ENCODE measurements at regions not wholly inside any gene's neighbourhood (a gene's known extent, or its start where the extent isn't known, plus 50 kb on each side); places are given as distances from the start of the nearest gene placed in this dataset.
A peak's percentile ranks its signal among the peaks of the same experiment; 100 is the strongest.
"Not testable (repeated sequence)": the region's sequence is repeated elsewhere in the genome, so short reads cannot be mapped to it uniquely, and the experiment has no call there.

- H3K27ac Mint-ChIP-seq = no peak overlapping the region
- TF ChIP-seq, protein P1, sequence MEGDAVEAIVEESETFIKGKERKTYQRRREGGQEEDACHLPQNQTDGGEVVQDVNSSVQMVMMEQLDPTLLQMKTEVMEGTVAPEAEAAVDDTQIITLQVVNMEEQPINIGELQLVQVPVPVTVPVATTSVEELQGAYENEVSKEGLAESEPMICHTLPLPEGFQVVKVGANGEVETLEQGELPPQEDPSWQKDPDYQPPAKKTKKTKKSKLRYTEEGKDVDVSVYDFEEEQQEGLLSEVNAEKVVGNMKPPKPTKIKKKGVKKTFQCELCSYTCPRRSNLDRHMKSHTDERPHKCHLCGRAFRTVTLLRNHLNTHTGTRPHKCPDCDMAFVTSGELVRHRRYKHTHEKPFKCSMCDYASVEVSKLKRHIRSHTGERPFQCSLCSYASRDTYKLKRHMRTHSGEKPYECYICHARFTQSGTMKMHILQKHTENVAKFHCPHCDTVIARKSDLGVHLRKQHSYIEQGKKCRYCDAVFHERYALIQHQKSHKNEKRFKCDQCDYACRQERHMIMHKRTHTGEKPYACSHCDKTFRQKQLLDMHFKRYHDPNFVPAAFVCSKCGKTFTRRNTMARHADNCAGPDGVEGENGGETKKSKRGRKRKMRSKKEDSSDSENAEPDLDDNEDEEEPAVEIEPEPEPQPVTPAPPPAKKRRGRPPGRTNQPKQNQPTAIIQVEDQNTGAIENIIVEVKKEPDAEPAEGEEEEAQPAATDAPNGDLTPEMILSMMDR (IDR thresholded peaks at IDR 0.05) = no peak
- intact Hi-C loops (cut with micrococcal nuclease) = loop anchor here (10.0 kb wide), 1 partner anchor 747 kb away; no protein-coding TSS in a partner anchor
- no peak for ATAC-seq
- no peak overlapping the region for H3K4me3 Mint-ChIP-seq
- CTCF ChIA-PET = interaction anchor here (0.9 to 2.1 kb wide), 4 partner anchors 17 to 753 kb away, joined by 4 to 8 read pairs (median 4); no protein-coding TSS in a partner anchor
- POLR2A ChIA-PET = no interaction called here
- H3K27me3 Mint-ChIP-seq = peaks cover 7% of the 10 kb centered on the region
- no peaks in the 10 kb centered on the region for H3K36me3 Mint-ChIP-seq (ENCODE audit: low read depth)
- no peaks in the 10 kb centered on the region for H3K9me3 Mint-ChIP-seq
- H3K4me1 Mint-ChIP-seq (ENCODE audit: low read depth) = no peaks in the 10 kb centered on the region
- no peak for DNase-seq
These were observed 398.3 kb upstream of the ATP10A start for GRCh38 chr15:26261413-26261812.

DNA sequence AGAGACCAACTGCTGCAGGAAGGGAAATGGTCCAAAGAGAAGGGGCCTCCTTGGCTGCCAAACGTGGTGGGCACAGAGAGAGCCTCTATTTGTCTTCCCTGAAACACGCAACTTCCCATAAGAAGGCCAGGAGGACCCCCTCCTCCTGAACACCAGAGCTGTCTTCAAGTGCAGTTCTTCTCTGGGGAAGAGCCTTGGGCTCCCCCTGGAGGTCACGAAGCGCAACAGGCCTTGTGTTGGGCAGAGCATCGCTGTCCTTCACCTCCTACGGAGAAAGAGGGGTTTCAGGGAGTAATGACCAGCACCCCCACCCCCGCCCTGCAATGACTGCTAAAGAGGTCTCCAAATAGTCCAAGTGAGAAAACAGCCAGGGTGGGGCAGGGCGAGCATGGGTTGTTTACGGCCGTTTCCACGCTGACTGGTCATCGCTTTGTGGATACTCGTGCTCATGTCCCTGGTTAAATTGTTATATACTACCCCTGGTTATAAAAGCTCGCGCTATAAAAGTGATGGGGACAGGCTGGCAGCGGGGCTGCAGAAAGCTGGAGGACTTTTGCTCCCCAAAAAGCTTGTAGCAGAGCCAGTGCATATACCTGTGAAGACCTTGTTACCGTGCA lies 397.5 kb upstream of the ATP10A start:
- TF ChIP-seq, protein P1 (IDR thresholded peaks at IDR 0.05) = peak; percentile 76
- Mint-ChIP-seq H3K36me3 (ENCODE audit: low read depth) (no peaks in the 10 kb centered on the region), H3K27me3 (peaks cover 7% of the 10 kb centered on the region), H3K4me3 (no peak overlapping the region), H3K27ac (no peak overlapping the region), H3K4me1 (ENCODE audit: low read depth) (no peaks in the 10 kb centered on the region), H3K9me3 (no peaks in the 10 kb centered on the region)
- ATAC-seq (no peak), DNase-seq (peak; percentile 23)
- POLR2A ChIA-PET = no interaction called here
- CTCF ChIA-PET = interaction anchor here (0.7 to 2.1 kb wide), 8 partner anchors 15 to 754 kb away, joined by 3 to 8 read pairs (median 4); no protein-coding TSS in a partner anchor
- intact Hi-C loops (cut with micrococcal nuclease) = loop anchor here (10.0 kb wide), 1 partner anchor 746 kb away; no protein-coding TSS in a partner anchor

GRCh38 chr15:26259581-26259980 lies 396.5 kb upstream of the ATP10A start:
- Mint-ChIP-seq H3K27ac (no peak overlapping the region), H3K27me3 (peaks cover 7% of the 10 kb centered on the region), H3K4me3 (no peak overlapping the region), H3K9me3 (no peaks in the 10 kb centered on the region), H3K4me1 (ENCODE audit: low read depth) (no peaks in the 10 kb centered on the region), H3K36me3 (ENCODE audit: low read depth) (no peaks in the 10 kb centered on the region)
- intact Hi-C loops (cut with micrococcal nuclease) = no loop called here
- POLR2A ChIA-PET = no interaction called here
- no peak for DNase-seq
- CTCF ChIA-PET = interaction anchor here (1.3 to 2.1 kb wide), 4 partner anchors 14 to 753 kb away, joined by 3 to 8 read pairs (median 4); no protein-coding TSS in a partner anchor
- TF ChIP-seq, protein P1 (IDR thresholded peaks at IDR 0.05) = no peak
- ATAC-seq = no peak

- H3K4me1 Mint-ChIP-seq (ENCODE audit: low read depth); DNase-seq; H3K27ac Mint-ChIP-seq; ATAC-seq; H3K4me3 Mint-ChIP-seq; H3K36me3 Mint-ChIP-seq (ENCODE audit: low read depth); H3K9me3 Mint-ChIP-seq; H3K27me3 Mint-ChIP-seq; POLR2A ChIA-PET; intact Hi-C loops (cut with micrococcal nuclease): not testable (repeated sequence)
- CTCF ChIA-PET = interaction anchor here (1.5 kb wide), 1 partner anchor 15 kb away, joined by 4 read pairs; no protein-coding TSS in a partner anchor
These were observed 381.7 kb upstream of the ATP10A start for GRCh38 chr15:26244782-26245181.

DNA sequence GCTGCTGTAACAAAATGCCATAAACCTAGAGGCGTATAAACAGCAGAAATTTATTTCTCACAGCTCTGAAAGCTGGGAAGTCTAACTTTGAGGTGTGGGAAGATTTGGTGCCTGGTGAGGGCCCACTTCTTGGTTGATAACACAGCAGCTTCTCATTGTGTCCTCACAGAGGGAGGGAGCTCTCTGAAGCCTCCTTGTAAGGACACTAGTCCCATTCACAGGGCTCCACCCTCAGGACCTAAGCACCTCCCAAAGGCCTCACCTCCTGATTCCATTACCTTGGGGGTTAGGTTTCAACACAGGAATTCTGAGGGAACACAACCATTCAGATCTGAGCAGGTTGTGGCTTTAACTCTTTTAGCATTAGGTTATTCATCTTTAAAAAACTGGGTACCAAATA lies 380.3 kb upstream of the ATP10A start:
- Mint-ChIP-seq H3K27ac (no peak overlapping the region), H3K9me3 (peaks cover 5% of the 10 kb centered on the region), H3K36me3 (ENCODE audit: low read depth) (no peaks in the 10 kb centered on the region)

More for the DNA sequence above, 380.3 kb upstream of the ATP10A start:
- CTCF ChIA-PET = no interaction called here
- no peak overlapping the region for H3K4me3 Mint-ChIP-seq
- TF ChIP-seq, protein P1 (IDR thresholded peaks at IDR 0.05) = no peak
- ATAC-seq = no peak
- POLR2A ChIA-PET = no interaction called here
- DNase-seq = no peak
- intact Hi-C loops (cut with micrococcal nuclease) = no loop called here
- H3K27me3 Mint-ChIP-seq = no peaks in the 10 kb centered on the region
- H3K4me1 Mint-ChIP-seq (ENCODE audit: low read depth) = no peaks in the 10 kb centered on the region
